Sigmoid colon (tissue), 4 donors: ENCODE measurements at regions not wholly inside any gene's neighbourhood (a gene's known extent, or its start where the extent isn't known, plus 50 kb on each side); places are given as distances from the start of the nearest gene placed in this dataset.

Experiments used
- CTCF ChIP-seq, 4 experiments: fragments of 450-650 bp in 3 of 4; fragments of 200-600 bp in 1 of 4; IDR thresholded peaks; one replicate each; pipeline ENCODE4 v1.5.1; 2016 to 2019; ENCODE audit warnings: antibody characterized with exemption in 4 of 4, mild to moderate bottlenecking in 3 of 4, moderate library complexity in 2 of 4
- POLR2A ChIP-seq, 2 donors: fragments of 450-650 bp; IDR thresholded peaks; one replicate each; pipeline ENCODE4 v1.6.1; 2016; ENCODE audit warnings: antibody characterized with exemption in 2 of 2, mild to moderate bottlenecking in 2 of 2, moderate library complexity in 2 of 2
- POLR2AphosphoS5 ChIP-seq, 4 donors: sonication (generic); formaldehyde crosslinking; IDR thresholded peaks; one replicate each; pipeline ENCODE4 v1.6.1; 2017; ENCODE audit warnings: antibody characterized with exemption in 4 of 4

DNA sequence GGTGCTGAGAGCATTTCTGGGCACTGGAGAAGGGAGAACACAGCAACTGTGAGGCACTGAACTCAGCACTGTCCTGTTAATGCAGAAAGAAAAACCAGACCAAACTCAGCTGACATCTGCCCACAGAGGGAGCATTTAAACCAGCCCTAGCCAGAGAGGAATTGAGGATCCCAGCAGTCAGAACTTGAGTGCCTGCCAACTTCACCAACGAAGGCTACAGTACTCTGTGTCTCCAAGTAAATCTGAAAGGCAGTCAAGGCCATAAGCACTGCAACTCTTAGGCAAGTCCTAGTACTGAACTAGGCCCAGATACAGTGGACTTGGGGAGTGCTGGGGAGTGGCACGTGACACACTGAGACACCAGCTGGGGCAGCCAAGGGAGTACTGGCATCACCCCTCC lies 176.2 kb upstream of the ZC3H15 start:
- TF ChIP-seq CTCF (IDR thresholded peaks at IDR 0.05) (no peak), POLR2A (IDR thresholded peaks at IDR 0.05) (no peak), POLR2AphosphoS5 (IDR thresholded peaks at IDR 0.05) (no peak)
